ENCODE measurements at regions not wholly inside any gene's neighbourhood (a gene's known extent, or its start where the extent isn't known, plus 50 kb on each side); places are given as distances from the start of the nearest gene placed in this dataset.

- no peak for TF ChIP-seq CTCF (IDR thresholded peaks at IDR 0.05)
- TF ChIP-seq ZFX (IDR thresholded peaks at IDR 0.05; ENCODE audit: borderline replicate concordance) = no peak
These were observed 108.3 kb downstream of the QRFPR start for GRCh38 chr4:121272526-121272925.
